K562 (cell line): ENCODE measurements at regions not wholly inside any gene's neighbourhood (a gene's known extent, or its start where the extent isn't known, plus 50 kb on each side); places are given as distances from the start of the nearest gene placed in this dataset.

Experiments used
- EGR1 ChIP-seq: fragments of 450-650 bp; conservative IDR thresholded peaks from 2 replicates; pipeline ENCODE4 v1.6.1; 2017; ENCODE audit warnings: mild to moderate bottlenecking
- JUNB ChIP-seq: fragments of 450-650 bp; formaldehyde crosslinking; conservative IDR thresholded peaks from 2 replicates; pipeline ENCODE4 v1.4.0; 2020; ENCODE audit warnings: mild to moderate bottlenecking
- PHF20 ChIP-seq: fragments of 450-650 bp; IDR thresholded peaks from 2 replicates; pipeline ENCODE4 v1.6.1; 2018; ENCODE audit not compliant: partially characterized antibody
- SIN3A ChIP-seq, 2 experiments: fragments of 150-350 bp in 1 of 2; IDR thresholded peaks; 2 replicates each; pipeline ENCODE4 v1.6.1; 2011 to 2016; ENCODE audit warnings: borderline replicate concordance in 2 of 2, low read depth in 2 of 2, low read length in 2 of 2, mild to moderate bottlenecking in 2 of 2, moderate library complexity in 2 of 2; ENCODE audit not compliant: control insufficient read depth in 1 of 2
- TF ChIP-seq, protein P1 (sequence below): fragments of 450-650 bp; formaldehyde crosslinking; IDR thresholded peaks from 2 replicates; pipeline ENCODE4 v1.4.0; 2020; ENCODE audit warnings: mild to moderate bottlenecking, mixed read lengths
- TF ChIP-seq, protein P2 (sequence below): sonication (generic); formaldehyde crosslinking; IDR thresholded peaks from 2 replicates; pipeline ENCODE4 v1.8.0; 2022; ENCODE audit warnings: mild to moderate bottlenecking, missing genetic modification reagents, borderline replicate concordance
- TF ChIP-seq, protein P3 (sequence below): fragments of 450-650 bp; formaldehyde crosslinking; IDR thresholded peaks from 2 replicates; pipeline ENCODE4 v1.4.0; 2022; ENCODE audit warnings: mild to moderate bottlenecking, moderate library complexity

DNA sequence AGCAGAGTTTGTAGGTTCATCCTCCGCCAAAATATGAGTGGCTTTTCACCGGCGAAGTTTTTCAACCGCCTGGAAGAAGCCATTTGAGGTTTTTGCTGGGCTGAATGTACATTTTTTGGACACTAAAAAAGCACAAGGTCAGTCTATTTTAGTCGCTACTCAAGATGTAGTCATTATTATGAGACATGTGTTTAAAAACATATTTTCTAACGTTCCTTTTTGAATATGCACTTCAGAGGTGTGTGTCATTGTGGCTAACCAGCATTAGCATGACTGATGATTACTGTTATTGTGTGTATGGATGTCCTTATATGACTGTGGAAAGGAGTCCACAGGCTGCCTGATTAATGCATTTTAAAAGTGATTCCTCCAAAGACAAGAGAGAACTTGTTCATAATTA is 605.4 kb downstream of the INHBA start (continued):
- TF ChIP-seq, protein P1, sequence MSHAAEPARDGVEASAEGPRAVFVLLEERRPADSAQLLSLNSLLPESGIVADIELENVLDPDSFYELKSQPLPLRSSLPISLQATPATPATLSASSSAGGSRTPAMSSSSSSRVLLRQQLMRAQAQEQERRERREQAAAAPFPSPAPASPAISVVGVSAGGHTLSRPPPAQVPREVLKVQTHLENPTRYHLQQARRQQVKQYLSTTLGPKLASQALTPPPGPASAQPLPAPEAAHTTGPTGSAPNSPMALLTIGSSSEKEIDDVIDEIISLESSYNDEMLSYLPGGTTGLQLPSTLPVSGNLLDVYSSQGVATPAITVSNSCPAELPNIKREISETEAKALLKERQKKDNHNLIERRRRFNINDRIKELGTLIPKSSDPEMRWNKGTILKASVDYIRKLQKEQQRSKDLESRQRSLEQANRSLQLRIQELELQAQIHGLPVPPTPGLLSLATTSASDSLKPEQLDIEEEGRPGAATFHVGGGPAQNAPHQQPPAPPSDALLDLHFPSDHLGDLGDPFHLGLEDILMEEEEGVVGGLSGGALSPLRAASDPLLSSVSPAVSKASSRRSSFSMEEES: no peak
- no peak for TF ChIP-seq JUNB
- TF ChIP-seq, protein P2, sequence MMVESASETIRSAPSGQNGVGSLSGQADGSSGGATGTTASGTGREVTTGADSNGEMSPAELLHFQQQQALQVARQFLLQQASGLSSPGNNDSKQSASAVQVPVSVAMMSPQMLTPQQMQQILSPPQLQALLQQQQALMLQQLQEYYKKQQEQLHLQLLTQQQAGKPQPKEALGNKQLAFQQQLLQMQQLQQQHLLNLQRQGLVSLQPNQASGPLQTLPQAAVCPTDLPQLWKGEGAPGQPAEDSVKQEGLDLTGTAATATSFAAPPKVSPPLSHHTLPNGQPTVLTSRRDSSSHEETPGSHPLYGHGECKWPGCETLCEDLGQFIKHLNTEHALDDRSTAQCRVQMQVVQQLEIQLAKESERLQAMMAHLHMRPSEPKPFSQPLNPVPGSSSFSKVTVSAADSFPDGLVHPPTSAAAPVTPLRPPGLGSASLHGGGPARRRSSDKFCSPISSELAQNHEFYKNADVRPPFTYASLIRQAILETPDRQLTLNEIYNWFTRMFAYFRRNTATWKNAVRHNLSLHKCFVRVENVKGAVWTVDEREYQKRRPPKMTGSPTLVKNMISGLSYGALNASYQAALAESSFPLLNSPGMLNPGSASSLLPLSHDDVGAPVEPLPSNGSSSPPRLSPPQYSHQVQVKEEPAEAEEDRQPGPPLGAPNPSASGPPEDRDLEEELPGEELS: no peak
- TF ChIP-seq, protein P3, sequence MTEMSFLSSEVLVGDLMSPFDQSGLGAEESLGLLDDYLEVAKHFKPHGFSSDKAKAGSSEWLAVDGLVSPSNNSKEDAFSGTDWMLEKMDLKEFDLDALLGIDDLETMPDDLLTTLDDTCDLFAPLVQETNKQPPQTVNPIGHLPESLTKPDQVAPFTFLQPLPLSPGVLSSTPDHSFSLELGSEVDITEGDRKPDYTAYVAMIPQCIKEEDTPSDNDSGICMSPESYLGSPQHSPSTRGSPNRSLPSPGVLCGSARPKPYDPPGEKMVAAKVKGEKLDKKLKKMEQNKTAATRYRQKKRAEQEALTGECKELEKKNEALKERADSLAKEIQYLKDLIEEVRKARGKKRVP (CRISPR knock-in tag): no peak
- no peak for TF ChIP-seq EGR1
- TF ChIP-seq SIN3A (IDR thresholded peaks at IDR 0.05; ENCODE audit: borderline replicate concordance in 2 of 2, control insufficient read depth in 1 of 2, low read depth in 2 of 2, low read length in 2 of 2): no peak
- no peak for TF ChIP-seq PHF20
